ENCODE measurements at regions not wholly inside any gene's neighbourhood (a gene's known extent, or its start where the extent isn't known, plus 50 kb on each side); places are given as distances from the start of the nearest gene placed in this dataset.
"Not testable (repeated sequence)": the region's sequence is repeated elsewhere in the genome, so short reads cannot be mapped to it uniquely, and the experiment has no call there.

GRCh38 chr6:130676077-130676772 lies 151.0 kb upstream of the SMLR1 start:
- DNase-seq, result no peak

GRCh38 chr6:130676773-130677144 lies 150.4 kb upstream of the SMLR1 start:
- DNase-seq, result no peak

GRCh38 chr6:130677312-130677711 lies 149.9 kb upstream of the SMLR1 start:
- no peak for DNase-seq

- no peak for DNase-seq
These were observed 149.4 kb upstream of the SMLR1 start for GRCh38 chr6:130677766-130678165.

- no peak for DNase-seq
These were observed 147.5 kb upstream of the SMLR1 start for GRCh38 chr6:130679684-130680083.

GRCh38 chr6:130680116-130680515 lies 147.1 kb upstream of the SMLR1 start:
- DNase-seq, result no peak

GRCh38 chr6:130681028-130681427 lies 146.2 kb upstream of the SMLR1 start:
- DNase-seq, result no peak

GRCh38 chr6:130682066-130682465 lies 145.1 kb upstream of the SMLR1 start:
- DNase-seq, result no peak

GRCh38 chr6:130683761-130684517 lies 143.3 kb upstream of the SMLR1 start:
- DNase-seq, result no peak

GRCh38 chr6:130692659-130693058 lies 134.5 kb upstream of the SMLR1 start:
- DNase-seq, result no peak

- no peak for DNase-seq
These were observed 133.3 kb upstream of the SMLR1 start for GRCh38 chr6:130693944-130694343.

GRCh38 chr6:130694606-130695005 lies 132.6 kb upstream of the SMLR1 start:
- DNase-seq, result no peak

GRCh38 chr6:130696806-130697205 lies 130.4 kb upstream of the SMLR1 start:
- DNase-seq, result no peak

GRCh38 chr6:130697271-130697994 lies 129.8 kb upstream of the SMLR1 start:
- no peak for DNase-seq

GRCh38 chr6:130697995-130698535 lies 129.1 kb upstream of the SMLR1 start:
- DNase-seq, result peak; percentile 60

- DNase-seq, result no peak
These were observed 127.5 kb upstream of the SMLR1 start for GRCh38 chr6:130699742-130700141.

- DNase-seq, result no peak
These were observed 126.8 kb upstream of the SMLR1 start for GRCh38 chr6:130700397-130700796.

GRCh38 chr6:130708338-130708737 lies 118.9 kb upstream of the SMLR1 start:
- no peak for DNase-seq

GRCh38 chr6:130711641-130712040 lies 115.6 kb upstream of the SMLR1 start:
- not testable (repeated sequence) for DNase-seq

GRCh38 chr6:130713144-130713543 lies 114.1 kb upstream of the SMLR1 start:
- DNase-seq, result no peak

GRCh38 chr6:130715058-130715457 lies 112.1 kb upstream of the SMLR1 start:
- no peak for DNase-seq

GRCh38 chr6:130716466-130716865 lies 110.7 kb upstream of the SMLR1 start:
- DNase-seq, result no peak

- no peak for DNase-seq
These were observed 109.5 kb upstream of the SMLR1 start for GRCh38 chr6:130717657-130718056.

All from stimulated activated CD4-positive, alpha-beta T cell treated with anti-CD3 and anti-CD28 coated beads, Interleukin-4, amount 100 ng/mL, for 1 hour (primary cell).